CD14-positive monocyte (primary cell): ENCODE measurements at regions not wholly inside any gene's neighbourhood (a gene's known extent, or its start where the extent isn't known, plus 50 kb on each side); places are given as distances from the start of the nearest gene placed in this dataset.

ENCODE experiments used
- DNase-seq, 3 donors: peaks; one replicate each; pipeline ENCODE4 v3.0.0-alpha.2; 2011 to 2022
- H2AFZ ChIP-seq: 2 replicates; pipeline ENCODE4 v1.6.0; 2012; ENCODE audit warnings: mild to moderate bottlenecking, low read depth, low read length, inconsistent platforms; ENCODE audit not compliant: insufficient read depth, poor library complexity, severe bottlenecking
- H3K27ac ChIP-seq, 2 donors: 1 replicate in 1 of 2; 2 replicates in 1 of 2; pipeline ENCODE4 v1.5.1; 2012 to 2013; ENCODE audit warnings: low read length in 2 of 2, control low read depth in 1 of 2, inconsistent platforms in 1 of 2, low read depth in 1 of 2, mild to moderate bottlenecking in 1 of 2
- H3K27me3 ChIP-seq, 2 donors: one replicate each; pipeline versions ENCODE4 v1.6.0 to v1.6.1; 2011 to 2013; ENCODE audit warnings: low read length in 2 of 2; ENCODE audit not compliant: control insufficient read depth in 2 of 2, insufficient read depth in 2 of 2
- H3K36me3 ChIP-seq, 2 donors: replicated peaks in 1 of 2; 1 replicate in 1 of 2; 2 replicates in 1 of 2; pipeline versions ENCODE4 v1.5.1 to v1.6.1; 2012 to 2013; ENCODE audit warnings: low read length in 2 of 2, control low read depth in 1 of 2, inconsistent platforms in 1 of 2, mild to moderate bottlenecking in 1 of 2; ENCODE audit not compliant: insufficient read depth in 2 of 2, control insufficient read depth in 1 of 2
- H3K4me1 ChIP-seq, 2 donors: 1 replicate in 1 of 2; 2 replicates in 1 of 2; pipeline versions ENCODE4 v1.5.1 to v1.6.1; 2012 to 2013; ENCODE audit warnings: low read length in 2 of 2, control low read depth in 1 of 2, inconsistent platforms in 1 of 2, mild to moderate bottlenecking in 1 of 2, moderate library complexity in 1 of 2; ENCODE audit not compliant: insufficient read depth in 2 of 2, control insufficient read depth in 1 of 2
- H3K4me2 ChIP-seq: replicated peaks from 2 replicates; pipeline ENCODE3; 2012; ENCODE audit warnings: low read length, moderate library complexity, mild to moderate bottlenecking; ENCODE audit not compliant: poor library complexity, severe bottlenecking; ENCODE audit errors: extremely low read depth
- H3K4me3 ChIP-seq, 3 experiments: fragments of 200-600 bp in 1 of 3; sonication (generic) in 1 of 3; replicated peaks in 1 of 3; 1 replicate in 2 of 3; 2 replicates in 1 of 3; pipeline ENCODE4 v1.5.1; 2011 to 2013; ENCODE audit warnings: low read length in 3 of 3, mild to moderate bottlenecking in 3 of 3, control low read depth in 2 of 3, low read depth in 2 of 3, inconsistent platforms in 1 of 3, moderate library complexity in 1 of 3
- H3K79me2 ChIP-seq: 2 replicates; pipeline ENCODE4 v1.6.0; 2012; ENCODE audit warnings: mild to moderate bottlenecking, control low read depth, inconsistent platforms, low read length, moderate library complexity; ENCODE audit not compliant: insufficient read depth
- H3K9ac ChIP-seq: 2 replicates; pipeline ENCODE4 v1.6.0; 2017; ENCODE audit warnings: low read length, mild to moderate bottlenecking; ENCODE audit not compliant: insufficient read depth, poor library complexity, severe bottlenecking
- H3K9me3 ChIP-seq, 2 donors: replicated peaks in 1 of 2; 1 replicate in 1 of 2; 2 replicates in 1 of 2; pipeline versions ENCODE4 v1.5.1 to v1.6.1; 2012 to 2013; ENCODE audit warnings: low read length in 2 of 2, control low read depth in 1 of 2; ENCODE audit not compliant: control insufficient read depth in 1 of 2, insufficient read depth in 1 of 2
- H4K20me1 ChIP-seq: 2 replicates; pipeline ENCODE4 v1.6.0; 2012; ENCODE audit warnings: mild to moderate bottlenecking, low read length, control low read depth, moderate library complexity; ENCODE audit not compliant: insufficient read depth
- H3K27ac Mint-ChIP-seq, 7 donors: one replicate each; pipeline ENCODE4 v1.8.0; 2020; ENCODE audit warnings: mild to moderate bottlenecking in 7 of 7, mixed read lengths in 7 of 7, moderate library complexity in 6 of 7, inconsistent platforms in 2 of 7
- H3K27me3 Mint-ChIP-seq, 3 donors: one replicate each; pipeline ENCODE4 v1.8.0; 2021 to 2022; ENCODE audit warnings: low read depth in 3 of 3, mild to moderate bottlenecking in 3 of 3, mixed read lengths in 3 of 3, moderate library complexity in 3 of 3, inconsistent platforms in 1 of 3
- H3K36me3 Mint-ChIP-seq, 2 donors: one replicate each; pipeline ENCODE4 v1.8.0; 2020; ENCODE audit warnings: mixed read lengths in 2 of 2, inconsistent platforms in 1 of 2, mild to moderate bottlenecking in 1 of 2
- H3K4me1 Mint-ChIP-seq: one replicate; pipeline ENCODE4 v1.8.0; 2020; ENCODE audit warnings: mild to moderate bottlenecking, mixed read lengths
- H3K4me3 Mint-ChIP-seq, 2 donors: one replicate each; pipeline ENCODE4 v1.8.0; 2020; ENCODE audit warnings: mild to moderate bottlenecking in 2 of 2, mixed read lengths in 2 of 2, moderate library complexity in 1 of 2
- H3K9me3 Mint-ChIP-seq, 7 donors: one replicate each; pipeline ENCODE4 v1.8.0; 2020 to 2022; ENCODE audit warnings: mixed read lengths in 7 of 7, mild to moderate bottlenecking in 6 of 7, moderate library complexity in 6 of 7, inconsistent platforms in 2 of 7
- WGBS: methylation state at CpG from one replicate; pipeline ENCODE4 v1.1.5; 2013; ENCODE audit warnings: missing lambda C conversion rate; ENCODE audit not compliant: insufficient coverage; 5-methylcytosine and 5-hydroxymethylcytosine counted together
- intact Hi-C, 2 donors: fragments of 100-400 bp; cut with micrococcal nuclease; formaldehyde crosslinking; loops; one replicate each; pipeline versions ENCODE4 v1.15.0 to v1.15.1; 2023
- TF ChIP-seq, protein P1 (sequence below): fragments of 200-600 bp; IDR thresholded peaks from one replicate; pipeline ENCODE4 v1.8.0; 2022; ENCODE audit warnings: antibody characterized with exemption, mild to moderate bottlenecking

DNA sequence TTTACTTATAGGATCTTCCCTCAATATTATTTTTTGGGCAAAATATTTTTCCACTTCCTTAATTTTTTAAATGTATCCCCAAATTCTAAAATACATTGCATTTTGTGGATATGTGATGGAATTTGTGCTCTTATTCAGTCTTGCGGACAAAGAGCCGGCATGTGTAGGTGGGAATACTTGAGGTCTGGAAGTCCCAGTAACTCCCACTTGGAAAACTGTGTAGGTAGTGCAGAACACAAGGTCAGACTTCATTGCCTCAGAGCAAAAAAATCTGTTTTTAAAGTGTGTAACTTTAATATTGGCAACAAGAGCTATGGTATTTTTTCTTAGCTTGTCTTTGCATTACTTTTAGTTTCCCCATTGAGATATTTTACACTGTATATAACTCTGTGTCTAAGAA is 68.5 kb upstream of the SEMA3A start:
- Histone ChIP-seq H3K4me1 (no peaks in the 10 kb centered on the region), H3K27me3 (no peaks in the 10 kb centered on the region), H3K9me3 (no peaks in the 10 kb centered on the region), H2AFZ (no peak overlapping the region), H3K79me2 (no peaks in the 10 kb centered on the region), H3K27ac (no peak overlapping the region), H3K4me2 (no peak overlapping the region), H4K20me1 (no peaks in the 10 kb centered on the region), H3K4me3 (no peak overlapping the region), H3K36me3 (no peaks in the 10 kb centered on the region), H3K9ac (no peak overlapping the region)
- Mint-ChIP-seq H3K27ac (no peak overlapping the region), H3K9me3 (peaks cover 0 to 9% (median 1%) of the 10 kb centered on the region in 7 donors), H3K27me3 (peaks cover 0 to 2% (median 1%) of the 10 kb centered on the region in 3 donors), H3K4me1 (no peaks in the 10 kb centered on the region), H3K4me3 (no peak overlapping the region), H3K36me3 (no peaks in the 10 kb centered on the region)
- DNase-seq = no peak
- TF ChIP-seq, protein P1, sequence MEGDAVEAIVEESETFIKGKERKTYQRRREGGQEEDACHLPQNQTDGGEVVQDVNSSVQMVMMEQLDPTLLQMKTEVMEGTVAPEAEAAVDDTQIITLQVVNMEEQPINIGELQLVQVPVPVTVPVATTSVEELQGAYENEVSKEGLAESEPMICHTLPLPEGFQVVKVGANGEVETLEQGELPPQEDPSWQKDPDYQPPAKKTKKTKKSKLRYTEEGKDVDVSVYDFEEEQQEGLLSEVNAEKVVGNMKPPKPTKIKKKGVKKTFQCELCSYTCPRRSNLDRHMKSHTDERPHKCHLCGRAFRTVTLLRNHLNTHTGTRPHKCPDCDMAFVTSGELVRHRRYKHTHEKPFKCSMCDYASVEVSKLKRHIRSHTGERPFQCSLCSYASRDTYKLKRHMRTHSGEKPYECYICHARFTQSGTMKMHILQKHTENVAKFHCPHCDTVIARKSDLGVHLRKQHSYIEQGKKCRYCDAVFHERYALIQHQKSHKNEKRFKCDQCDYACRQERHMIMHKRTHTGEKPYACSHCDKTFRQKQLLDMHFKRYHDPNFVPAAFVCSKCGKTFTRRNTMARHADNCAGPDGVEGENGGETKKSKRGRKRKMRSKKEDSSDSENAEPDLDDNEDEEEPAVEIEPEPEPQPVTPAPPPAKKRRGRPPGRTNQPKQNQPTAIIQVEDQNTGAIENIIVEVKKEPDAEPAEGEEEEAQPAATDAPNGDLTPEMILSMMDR = no peak
- WGBS = no CpG with 5 or more reads among the region's 2 CpGs
- intact Hi-C loops = loop anchor here in 1 of 2 donors (10.0 kb wide), 1 partner anchor 48 kb away; no protein-coding TSS in a partner anchor

DNA sequence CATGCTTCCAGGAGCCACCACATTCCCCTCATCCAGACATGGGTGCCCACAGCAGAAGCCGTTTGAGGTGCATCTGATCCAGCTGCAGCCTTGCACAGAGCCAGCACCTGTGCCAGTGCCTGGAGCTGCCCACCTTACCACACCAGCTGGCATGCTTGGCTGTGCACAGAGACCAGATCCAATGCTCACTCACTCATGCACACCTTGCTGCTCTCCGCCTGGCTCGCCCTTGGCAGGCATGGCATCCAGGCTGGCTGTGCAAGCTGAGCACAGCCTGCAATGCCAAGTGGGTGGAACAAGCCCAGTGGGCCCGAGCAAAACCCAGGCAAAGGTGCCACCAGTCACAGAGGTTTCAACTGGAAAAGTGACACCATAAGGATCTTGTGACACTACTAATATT is 66.9 kb upstream of the SEMA3A start:
- intact Hi-C loops = loop anchor here in 1 of 2 donors (10.0 kb wide), 1 partner anchor 47 kb away; no protein-coding TSS in a partner anchor

More for the DNA sequence above, 66.9 kb upstream of the SEMA3A start:
- H3K9me3 ChIP-seq = no peaks in the 10 kb centered on the region
- no peak overlapping the region for H3K4me3 ChIP-seq
- no peak overlapping the region for H3K4me2 ChIP-seq
- H2AFZ ChIP-seq = no peak overlapping the region
- H4K20me1 ChIP-seq = no peaks in the 10 kb centered on the region
- no peaks in the 10 kb centered on the region for H3K79me2 ChIP-seq
- no peak overlapping the region for H3K4me3 Mint-ChIP-seq
- WGBS = 96% methylated on average over 3 of the region's 4 CpGs
- H3K27me3 ChIP-seq = no peaks in the 10 kb centered on the region
- no peaks in the 10 kb centered on the region for H3K36me3 ChIP-seq
- no peaks in the 10 kb centered on the region for H3K4me1 ChIP-seq
- no peak for DNase-seq
- H3K36me3 Mint-ChIP-seq = no peaks in the 10 kb centered on the region
- H3K27ac ChIP-seq = no peak overlapping the region
- H3K9me3 Mint-ChIP-seq = peaks cover 0 to 9% (median 1%) of the 10 kb centered on the region in 7 donors
- H3K9ac ChIP-seq = no peak overlapping the region
- TF ChIP-seq, protein P1 = no peak
- peaks cover 0 to 2% (median 1%) of the 10 kb centered on the region in 3 donors for H3K27me3 Mint-ChIP-seq
- peak overlapping the region in 2 of 7 donors; percentile 35 to 72 for H3K27ac Mint-ChIP-seq
- no peaks in the 10 kb centered on the region for H3K4me1 Mint-ChIP-seq
